Fibroblast of villous mesenchyme (primary cell): ENCODE measurements at regions not wholly inside any gene's neighbourhood (a gene's known extent, or its start where the extent isn't known, plus 50 kb on each side); places are given as distances from the start of the nearest gene placed in this dataset.

Experiments used
- DNase-seq: peaks from one replicate; pipeline ENCODE4 v3.0.0-alpha.2; 2010; ENCODE audit warnings: low read depth
- H3K4me3 ChIP-seq: 2 replicates; pipeline ENCODE4 v1.5.1; 2011; ENCODE audit warnings: low read depth, mild to moderate bottlenecking, low read length
- CTCF ChIP-seq: IDR thresholded peaks from 2 replicates; pipeline ENCODE4 v1.5.1; 2012; ENCODE audit warnings: low read depth, mild to moderate bottlenecking, low read length; ENCODE audit not compliant: insufficient read depth

DNA sequence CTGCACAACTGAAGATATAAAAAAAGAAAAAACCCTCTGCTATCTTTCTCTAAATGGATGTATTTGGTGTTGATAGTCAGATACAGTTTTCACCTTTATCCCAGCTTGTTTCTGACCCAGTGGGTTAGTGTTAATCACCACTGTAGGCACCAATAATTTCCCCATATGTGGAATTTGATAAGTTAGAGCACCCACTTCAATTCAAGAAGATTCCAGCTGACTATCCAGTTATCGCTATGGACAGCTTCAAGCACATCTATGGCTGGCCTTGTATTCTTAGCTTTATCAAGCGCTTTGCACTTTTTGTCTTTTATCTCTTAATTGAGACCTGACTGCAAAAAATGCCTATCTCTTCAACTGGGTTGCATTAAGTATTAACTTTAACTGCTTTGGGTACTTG lies 200.4 kb downstream of the NR4A2 start:
- DNase-seq, result no peak
- H3K4me3 ChIP-seq, result no peak overlapping the region
- TF ChIP-seq CTCF, result no peak

- TF ChIP-seq CTCF, result no peak
- no peak for DNase-seq
- H3K4me3 ChIP-seq, result no peak overlapping the region
Measured at GRCh38 chr2:156129227-156129626, 203.3 kb downstream of the NR4A2 start.

DNA sequence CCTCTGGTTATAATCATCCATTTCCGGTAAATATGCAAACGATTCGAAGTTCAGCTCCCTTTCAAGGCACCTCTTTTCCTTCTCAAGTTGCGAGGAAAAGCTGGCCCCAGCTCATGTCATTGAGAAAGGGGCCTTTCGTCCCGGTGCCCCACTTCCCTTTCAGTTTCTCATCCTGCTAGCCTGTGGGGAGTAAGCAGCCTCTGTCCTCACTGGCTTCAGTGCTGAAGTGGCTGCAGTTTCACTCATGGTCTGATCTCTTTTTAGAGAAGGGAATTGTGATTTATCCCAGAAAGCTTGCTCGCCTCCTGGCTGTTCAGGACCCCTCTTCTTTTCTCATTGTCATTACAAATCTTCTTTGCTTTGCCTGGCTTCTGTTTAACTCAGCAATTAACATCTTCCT lies 207.5 kb downstream of the NR4A2 start:
- no peak for DNase-seq
- TF ChIP-seq CTCF, result no peak

DNA sequence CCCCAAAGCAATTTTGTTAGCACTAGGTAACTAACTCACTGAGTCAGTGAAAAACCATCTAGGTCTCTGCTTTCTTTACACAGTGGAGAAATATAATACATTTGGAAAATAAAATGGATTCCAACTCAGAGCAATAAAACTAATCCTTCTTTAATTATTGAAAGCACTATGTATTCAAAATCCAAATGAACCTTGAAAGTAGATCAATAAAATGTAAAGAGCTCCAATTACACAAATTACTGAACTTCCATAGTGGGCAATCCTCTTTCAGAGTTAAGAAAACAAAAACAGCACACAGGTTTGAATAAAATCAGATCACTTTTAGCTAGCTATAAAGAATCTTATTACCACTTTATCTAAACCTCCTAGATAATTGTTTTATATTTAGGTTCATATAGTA lies 208.1 kb downstream of the NR4A2 start:
- DNase-seq, result no peak
- no peak for TF ChIP-seq CTCF
- no peak overlapping the region for H3K4me3 ChIP-seq

More for the DNA sequence above, 207.5 kb downstream of the NR4A2 start:
- no peak overlapping the region for H3K4me3 ChIP-seq

GRCh38 chr2:156118753-156119416 lies 213.6 kb downstream of the NR4A2 start:
- H3K4me3 ChIP-seq, result no peak overlapping the region
- TF ChIP-seq CTCF, result no peak
- no peak for DNase-seq

DNA sequence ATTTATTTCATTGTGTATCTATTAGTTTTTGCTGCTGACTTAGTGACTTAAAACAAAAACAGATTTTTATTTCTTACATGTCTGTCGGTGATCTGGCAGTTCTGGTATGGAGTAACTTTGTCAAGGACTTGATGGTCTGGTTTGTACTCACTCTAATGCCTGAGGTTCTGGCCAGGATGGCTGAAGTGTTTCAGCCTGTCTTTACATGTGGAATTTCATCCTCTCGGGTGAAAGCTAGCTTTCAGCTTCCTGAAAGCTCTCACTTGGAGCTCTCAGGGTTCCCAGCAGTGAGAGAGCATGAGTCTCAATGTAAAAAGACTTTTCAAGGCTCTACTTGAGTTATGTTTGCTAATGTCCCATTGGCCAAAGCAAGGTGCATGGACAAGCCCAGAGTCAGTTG lies 216.4 kb downstream of the NR4A2 start:
- DNase-seq, result no peak
- no peak overlapping the region for H3K4me3 ChIP-seq
- no peak for TF ChIP-seq CTCF

- no peak overlapping the region for H3K4me3 ChIP-seq
- TF ChIP-seq CTCF, result no peak
- DNase-seq, result no peak
Measured at GRCh38 chr2:156115338-156115737, 217.2 kb downstream of the NR4A2 start.
